ENCODE measurements at regions not wholly inside any gene's neighbourhood (a gene's known extent, or its start where the extent isn't known, plus 50 kb on each side); places are given as distances from the start of the nearest gene placed in this dataset.

DNA sequence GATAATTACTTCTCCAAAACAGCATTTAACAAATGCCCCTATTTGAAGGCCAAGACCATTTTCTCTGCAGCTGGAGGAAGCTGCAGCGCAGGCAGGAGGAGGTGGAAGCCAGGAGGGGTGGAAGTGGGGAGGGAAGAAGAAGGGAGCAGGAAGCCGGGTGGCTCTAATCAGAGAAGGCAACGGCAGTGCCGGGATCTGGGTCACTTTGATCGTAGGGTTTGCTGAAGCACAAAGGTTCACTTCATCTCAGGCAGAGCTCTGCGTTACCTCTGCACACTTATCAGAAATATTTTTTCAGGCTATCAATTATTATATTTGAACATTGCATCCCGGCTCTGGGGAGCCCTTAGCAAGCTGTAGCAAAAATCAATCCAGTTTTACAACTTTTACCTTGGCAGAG lies 315.8 kb upstream of the POU3F3 start (continued):
- TF ChIP-seq, protein P1, sequence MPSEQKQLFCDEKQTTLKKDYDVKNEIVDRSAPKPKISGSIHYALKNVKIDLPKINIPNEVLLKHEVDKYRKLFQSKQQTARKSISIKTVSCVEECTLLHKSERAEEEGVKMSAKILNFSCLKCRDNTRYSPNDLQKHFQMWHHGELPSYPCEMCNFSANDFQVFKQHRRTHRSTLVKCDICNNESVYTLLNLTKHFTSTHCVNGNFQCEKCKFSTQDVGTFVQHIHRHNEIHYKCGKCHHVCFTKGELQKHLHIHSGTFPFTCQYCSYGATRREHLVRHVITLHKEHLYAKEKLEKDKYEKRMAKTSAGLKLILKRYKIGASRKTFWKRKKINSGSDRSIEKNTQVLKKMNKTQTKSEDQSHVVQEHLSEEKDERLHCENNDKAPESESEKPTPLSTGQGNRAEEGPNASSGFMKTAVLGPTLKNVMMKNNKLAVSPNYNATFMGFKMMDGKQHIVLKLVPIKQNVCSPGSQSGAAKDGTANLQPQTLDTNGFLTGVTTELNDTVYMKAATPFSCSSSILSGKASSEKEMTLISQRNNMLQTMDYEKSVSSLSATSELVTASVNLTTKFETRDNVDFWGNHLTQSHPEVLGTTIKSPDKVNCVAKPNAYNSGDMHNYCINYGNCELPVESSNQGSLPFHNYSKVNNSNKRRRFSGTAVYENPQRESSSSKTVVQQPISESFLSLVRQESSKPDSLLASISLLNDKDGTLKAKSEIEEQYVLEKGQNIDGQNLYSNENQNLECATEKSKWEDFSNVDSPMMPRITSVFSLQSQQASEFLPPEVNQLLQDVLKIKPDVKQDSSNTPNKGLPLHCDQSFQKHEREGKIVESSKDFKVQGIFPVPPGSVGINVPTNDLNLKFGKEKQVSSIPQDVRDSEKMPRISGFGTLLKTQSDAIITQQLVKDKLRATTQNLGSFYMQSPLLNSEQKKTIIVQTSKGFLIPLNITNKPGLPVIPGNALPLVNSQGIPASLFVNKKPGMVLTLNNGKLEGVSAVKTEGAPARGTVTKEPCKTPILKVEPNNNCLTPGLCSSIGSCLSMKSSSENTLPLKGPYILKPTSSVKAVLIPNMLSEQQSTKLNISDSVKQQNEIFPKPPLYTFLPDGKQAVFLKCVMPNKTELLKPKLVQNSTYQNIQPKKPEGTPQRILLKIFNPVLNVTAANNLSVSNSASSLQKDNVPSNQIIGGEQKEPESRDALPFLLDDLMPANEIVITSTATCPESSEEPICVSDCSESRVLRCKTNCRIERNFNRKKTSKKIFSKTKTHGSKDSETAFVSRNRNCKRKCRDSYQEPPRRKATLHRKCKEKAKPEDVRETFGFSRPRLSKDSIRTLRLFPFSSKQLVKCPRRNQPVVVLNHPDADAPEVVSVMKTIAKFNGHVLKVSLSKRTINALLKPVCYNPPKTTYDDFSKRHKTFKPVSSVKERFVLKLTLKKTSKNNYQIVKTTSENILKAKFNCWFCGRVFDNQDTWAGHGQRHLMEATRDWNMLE (tag by site-specific recombination; conservative IDR thresholded peaks at IDR 0.05; ENCODE audit: low read depth): no peak
- TF ChIP-seq KLF8 (tag by site-specific recombination; IDR thresholded peaks at IDR 0.05): no peak
- TF ChIP-seq ZNF768 (tag by site-specific recombination; IDR thresholded peaks at IDR 0.05): no peak
- TF ChIP-seq KLF1 (tag by site-specific recombination; IDR thresholded peaks at IDR 0.05): no peak
- no peak for TF ChIP-seq KLF16 (tag by site-specific recombination; IDR thresholded peaks at IDR 0.05)
- no peak for TF ChIP-seq TCF7L2 (IDR thresholded peaks at IDR 0.05; ENCODE audit: borderline replicate concordance, low read depth, low read length)
- TF ChIP-seq ZNF658 (tag by site-specific recombination; IDR thresholded peaks at IDR 0.05): no peak

DNA sequence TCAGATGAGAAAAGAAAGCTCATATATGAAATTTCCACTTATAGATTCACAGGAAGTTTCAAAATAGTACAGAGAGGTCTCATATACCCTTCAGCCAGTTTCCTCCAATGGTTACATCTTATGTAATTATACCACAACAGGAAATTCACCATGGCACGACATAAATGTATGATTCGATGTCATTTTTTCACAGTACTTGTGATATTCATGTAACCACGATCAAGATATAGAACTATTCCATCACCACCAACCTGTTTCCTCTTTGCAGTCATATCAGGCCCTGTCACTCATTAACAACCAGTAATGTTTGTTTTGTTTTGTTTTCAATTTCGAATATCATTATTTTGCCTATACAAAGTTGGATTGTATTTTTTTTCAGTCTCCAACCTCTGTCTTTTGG lies 314.3 kb upstream of the POU3F3 start:
- Histone ChIP-seq H3K27ac (ENCODE audit: extremely low read depth, low read depth, low read length) (no peak overlapping the region), H3K4me1 (ENCODE audit: control insufficient read depth, insufficient read depth, low read length) (no peaks in the 10 kb centered on the region), H3K36me3 (ENCODE audit: control insufficient read depth in 2 of 2, insufficient read depth in 1 of 2, low read length in 2 of 2) (no peaks in the 10 kb centered on the region), H3K9me3 (ENCODE audit: control insufficient read depth, insufficient read depth, low read depth, low read length) (no peaks in the 10 kb centered on the region), H3K4me3 (ENCODE audit: low read depth, low read length) (no peak overlapping the region)
- POLR2A ChIA-PET: no interaction called here
- CTCF ChIA-PET: no interaction called here
- TF ChIP-seq, protein P2, sequence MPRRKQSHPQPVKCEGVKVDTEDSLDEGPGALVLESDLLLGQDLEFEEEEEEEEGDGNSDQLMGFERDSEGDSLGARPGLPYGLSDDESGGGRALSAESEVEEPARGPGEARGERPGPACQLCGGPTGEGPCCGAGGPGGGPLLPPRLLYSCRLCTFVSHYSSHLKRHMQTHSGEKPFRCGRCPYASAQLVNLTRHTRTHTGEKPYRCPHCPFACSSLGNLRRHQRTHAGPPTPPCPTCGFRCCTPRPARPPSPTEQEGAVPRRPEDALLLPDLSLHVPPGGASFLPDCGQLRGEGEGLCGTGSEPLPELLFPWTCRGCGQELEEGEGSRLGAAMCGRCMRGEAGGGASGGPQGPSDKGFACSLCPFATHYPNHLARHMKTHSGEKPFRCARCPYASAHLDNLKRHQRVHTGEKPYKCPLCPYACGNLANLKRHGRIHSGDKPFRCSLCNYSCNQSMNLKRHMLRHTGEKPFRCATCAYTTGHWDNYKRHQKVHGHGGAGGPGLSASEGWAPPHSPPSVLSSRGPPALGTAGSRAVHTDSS (tag by site-specific recombination; IDR thresholded peaks at IDR 0.05): no peak
- TF ChIP-seq, protein P3, sequence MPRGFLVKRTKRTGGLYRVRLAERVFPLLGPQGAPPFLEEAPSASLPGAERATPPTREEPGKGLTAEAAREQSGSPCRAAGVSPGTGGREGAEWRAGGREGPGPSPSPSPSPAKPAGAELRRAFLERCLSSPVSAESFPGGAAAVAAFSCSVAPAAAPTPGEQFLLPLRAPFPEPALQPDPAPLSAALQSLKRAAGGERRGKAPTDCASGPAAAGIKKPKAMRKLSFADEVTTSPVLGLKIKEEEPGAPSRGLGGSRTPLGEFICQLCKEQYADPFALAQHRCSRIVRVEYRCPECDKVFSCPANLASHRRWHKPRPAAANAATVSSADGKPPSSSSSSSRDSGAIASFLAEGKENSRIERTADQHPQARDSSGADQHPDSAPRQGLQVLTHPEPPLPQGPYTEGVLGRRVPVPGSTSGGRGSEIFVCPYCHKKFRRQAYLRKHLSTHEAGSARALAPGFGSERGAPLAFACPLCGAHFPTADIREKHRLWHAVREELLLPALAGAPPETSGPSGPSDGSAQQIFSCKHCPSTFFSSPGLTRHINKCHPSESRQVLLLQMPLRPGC (tag by site-specific recombination; IDR thresholded peaks at IDR 0.05): no peak
- no peak for TF ChIP-seq SCRT1 (tag by site-specific recombination; IDR thresholded peaks at IDR 0.05; ENCODE audit: borderline replicate concordance)

DNA sequence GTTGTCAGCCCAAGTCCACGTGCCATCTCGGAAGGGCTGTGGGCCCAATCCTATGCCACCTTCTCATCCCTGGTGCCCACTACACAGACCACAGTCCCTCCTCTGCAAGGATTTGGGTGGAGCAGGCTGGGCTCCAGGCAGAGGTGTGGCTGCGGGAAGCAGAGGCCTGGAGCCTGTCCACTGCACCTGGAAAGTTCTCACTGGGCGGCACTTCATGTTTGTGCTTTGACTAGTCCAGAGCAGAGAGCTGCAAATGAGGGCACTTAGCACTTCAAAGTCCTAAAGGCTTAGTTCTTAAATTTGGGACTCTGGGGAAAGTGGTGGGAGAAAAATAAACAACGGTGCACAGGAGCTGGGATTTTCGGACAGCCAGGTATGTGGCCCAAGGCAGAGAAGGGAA lies 308.9 kb upstream of the POU3F3 start:
- Histone ChIP-seq H3K36me3 (ENCODE audit: control insufficient read depth in 2 of 2, insufficient read depth in 1 of 2, low read length in 2 of 2) (no peaks in the 10 kb centered on the region), H3K4me3 (ENCODE audit: low read depth, low read length) (no peak overlapping the region), H3K4me1 (ENCODE audit: control insufficient read depth, insufficient read depth, low read length) (no peaks in the 10 kb centered on the region), H3K27ac (ENCODE audit: extremely low read depth, low read depth, low read length) (no peak overlapping the region), H3K9me3 (ENCODE audit: control insufficient read depth, insufficient read depth, low read depth, low read length) (no peaks in the 10 kb centered on the region)
- POLR2A ChIA-PET: no interaction called here
- CTCF ChIA-PET: no interaction called here
- TF ChIP-seq ZNF501 (tag by site-specific recombination; IDR thresholded peaks at IDR 0.05) (no peak), ZNF654 (tag by site-specific recombination; IDR thresholded peaks at IDR 0.05; ENCODE audit: low read depth) (no peak), ZNF211 (tag by site-specific recombination; IDR thresholded peaks at IDR 0.05; ENCODE audit: low read depth) (no peak)
- TF ChIP-seq, protein P4, sequence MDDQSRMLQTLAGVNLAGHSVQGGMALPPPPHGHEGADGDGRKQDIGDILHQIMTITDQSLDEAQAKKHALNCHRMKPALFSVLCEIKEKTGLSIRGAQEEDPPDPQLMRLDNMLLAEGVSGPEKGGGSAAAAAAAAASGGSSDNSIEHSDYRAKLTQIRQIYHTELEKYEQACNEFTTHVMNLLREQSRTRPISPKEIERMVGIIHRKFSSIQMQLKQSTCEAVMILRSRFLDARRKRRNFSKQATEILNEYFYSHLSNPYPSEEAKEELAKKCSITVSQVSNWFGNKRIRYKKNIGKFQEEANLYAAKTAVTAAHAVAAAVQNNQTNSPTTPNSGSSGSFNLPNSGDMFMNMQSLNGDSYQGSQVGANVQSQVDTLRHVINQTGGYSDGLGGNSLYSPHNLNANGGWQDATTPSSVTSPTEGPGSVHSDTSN (CRISPR knock-in tag; IDR thresholded peaks at IDR 0.05): no peak
- TF ChIP-seq, protein P5, sequence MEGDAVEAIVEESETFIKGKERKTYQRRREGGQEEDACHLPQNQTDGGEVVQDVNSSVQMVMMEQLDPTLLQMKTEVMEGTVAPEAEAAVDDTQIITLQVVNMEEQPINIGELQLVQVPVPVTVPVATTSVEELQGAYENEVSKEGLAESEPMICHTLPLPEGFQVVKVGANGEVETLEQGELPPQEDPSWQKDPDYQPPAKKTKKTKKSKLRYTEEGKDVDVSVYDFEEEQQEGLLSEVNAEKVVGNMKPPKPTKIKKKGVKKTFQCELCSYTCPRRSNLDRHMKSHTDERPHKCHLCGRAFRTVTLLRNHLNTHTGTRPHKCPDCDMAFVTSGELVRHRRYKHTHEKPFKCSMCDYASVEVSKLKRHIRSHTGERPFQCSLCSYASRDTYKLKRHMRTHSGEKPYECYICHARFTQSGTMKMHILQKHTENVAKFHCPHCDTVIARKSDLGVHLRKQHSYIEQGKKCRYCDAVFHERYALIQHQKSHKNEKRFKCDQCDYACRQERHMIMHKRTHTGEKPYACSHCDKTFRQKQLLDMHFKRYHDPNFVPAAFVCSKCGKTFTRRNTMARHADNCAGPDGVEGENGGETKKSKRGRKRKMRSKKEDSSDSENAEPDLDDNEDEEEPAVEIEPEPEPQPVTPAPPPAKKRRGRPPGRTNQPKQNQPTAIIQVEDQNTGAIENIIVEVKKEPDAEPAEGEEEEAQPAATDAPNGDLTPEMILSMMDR (tag by site-specific recombination; IDR thresholded peaks at IDR 0.05): no peak
- TF ChIP-seq, protein P6, sequence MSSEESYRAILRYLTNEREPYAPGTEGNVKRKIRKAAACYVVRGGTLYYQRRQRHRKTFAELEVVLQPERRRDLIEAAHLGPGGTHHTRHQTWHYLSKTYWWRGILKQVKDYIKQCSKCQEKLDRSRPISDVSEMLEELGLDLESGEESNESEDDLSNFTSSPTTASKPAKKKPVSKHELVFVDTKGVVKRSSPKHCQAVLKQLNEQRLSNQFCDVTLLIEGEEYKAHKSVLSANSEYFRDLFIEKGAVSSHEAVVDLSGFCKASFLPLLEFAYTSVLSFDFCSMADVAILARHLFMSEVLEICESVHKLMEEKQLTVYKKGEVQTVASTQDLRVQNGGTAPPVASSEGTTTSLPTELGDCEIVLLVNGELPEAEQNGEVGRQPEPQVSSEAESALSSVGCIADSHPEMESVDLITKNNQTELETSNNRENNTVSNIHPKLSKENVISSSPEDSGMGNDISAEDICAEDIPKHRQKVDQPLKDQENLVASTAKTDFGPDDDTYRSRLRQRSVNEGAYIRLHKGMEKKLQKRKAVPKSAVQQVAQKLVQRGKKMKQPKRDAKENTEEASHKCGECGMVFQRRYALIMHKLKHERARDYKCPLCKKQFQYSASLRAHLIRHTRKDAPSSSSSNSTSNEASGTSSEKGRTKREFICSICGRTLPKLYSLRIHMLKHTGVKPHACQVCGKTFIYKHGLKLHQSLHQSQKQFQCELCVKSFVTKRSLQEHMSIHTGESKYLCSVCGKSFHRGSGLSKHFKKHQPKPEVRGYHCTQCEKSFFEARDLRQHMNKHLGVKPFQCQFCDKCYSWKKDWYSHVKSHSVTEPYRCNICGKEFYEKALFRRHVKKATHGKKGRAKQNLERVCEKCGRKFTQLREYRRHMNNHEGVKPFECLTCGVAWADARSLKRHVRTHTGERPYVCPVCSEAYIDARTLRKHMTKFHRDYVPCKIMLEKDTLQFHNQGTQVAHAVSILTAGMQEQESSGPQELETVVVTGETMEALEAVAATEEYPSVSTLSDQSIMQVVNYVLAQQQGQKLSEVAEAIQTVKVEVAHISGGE (tag by site-specific recombination; conservative IDR thresholded peaks at IDR 0.05; ENCODE audit: low read depth): no peak
- TF ChIP-seq, protein P7, sequence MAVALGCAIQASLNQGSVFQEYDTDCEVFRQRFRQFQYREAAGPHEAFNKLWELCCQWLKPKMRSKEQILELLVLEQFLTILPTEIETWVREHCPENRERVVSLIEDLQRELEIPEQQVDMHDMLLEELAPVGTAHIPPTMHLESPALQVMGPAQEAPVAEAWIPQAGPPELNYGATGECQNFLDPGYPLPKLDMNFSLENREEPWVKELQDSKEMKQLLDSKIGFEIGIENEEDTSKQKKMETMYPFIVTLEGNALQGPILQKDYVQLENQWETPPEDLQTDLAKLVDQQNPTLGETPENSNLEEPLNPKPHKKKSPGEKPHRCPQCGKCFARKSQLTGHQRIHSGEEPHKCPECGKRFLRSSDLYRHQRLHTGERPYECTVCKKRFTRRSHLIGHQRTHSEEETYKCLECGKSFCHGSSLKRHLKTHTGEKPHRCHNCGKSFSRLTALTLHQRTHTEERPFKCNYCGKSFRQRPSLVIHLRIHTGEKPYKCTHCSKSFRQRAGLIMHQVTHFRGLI (tag by site-specific recombination; IDR thresholded peaks at IDR 0.05): no peak
